Fibroblast of lung (primary cell): ENCODE measurements at regions not wholly inside any gene's neighbourhood (a gene's known extent, or its start where the extent isn't known, plus 50 kb on each side); places are given as distances from the start of the nearest gene placed in this dataset.
A peak's percentile ranks its signal among the peaks of the same experiment; 100 is the strongest.

Experiments used
- DNase-seq, 2 donors: peaks; one replicate each; pipeline versions ENCODE4 v3.0.0 to v3.0.0-alpha.2; 2010; ENCODE audit warnings: low read depth in 2 of 2
- H2AFZ ChIP-seq: 2 replicates; pipeline ENCODE4 v1.5.1; 2012; ENCODE audit warnings: low read length, control low read depth, inconsistent platforms
- H3K27ac ChIP-seq: 2 replicates; pipeline ENCODE4 v1.5.1; 2011; ENCODE audit warnings: low read length, control low read depth; ENCODE audit not compliant: insufficient read depth
- H3K27me3 ChIP-seq: 2 replicates; pipeline ENCODE4 v1.5.1; 2011; ENCODE audit warnings: mild to moderate bottlenecking, low read length; ENCODE audit not compliant: control insufficient read depth, insufficient read depth
- H3K36me3 ChIP-seq: 2 replicates; pipeline ENCODE4 v1.5.1; 2011; ENCODE audit warnings: low read length; ENCODE audit not compliant: control insufficient read depth, insufficient read depth
- H3K4me1 ChIP-seq: 2 replicates; pipeline ENCODE4 v1.5.1; 2011; ENCODE audit warnings: low read length; ENCODE audit not compliant: control insufficient read depth, insufficient read depth; ENCODE audit errors: extremely low read depth
- H3K4me2 ChIP-seq: 2 replicates; pipeline ENCODE4 v1.5.1; 2011; ENCODE audit warnings: low read length, control low read depth; ENCODE audit not compliant: insufficient read depth; ENCODE audit errors: extremely low read depth
- H3K4me3 ChIP-seq, 4 experiments: fragments of 200-600 bp in 1 of 4; sonication (generic) in 1 of 4; replicated peaks in 1 of 4; 2 replicates each; pipeline ENCODE4 v1.5.1; 2011 to 2016; ENCODE audit warnings: low read length in 4 of 4, low read depth in 3 of 4, mild to moderate bottlenecking in 3 of 4, control low read depth in 2 of 4, inconsistent platforms in 1 of 4, mixed read lengths in 1 of 4; ENCODE audit not compliant: insufficient read depth in 1 of 4; ENCODE audit errors: control extremely low read depth in 1 of 4
- H3K79me2 ChIP-seq: 2 replicates; pipeline ENCODE4 v1.5.1; 2012; ENCODE audit warnings: mild to moderate bottlenecking, low read length, inconsistent platforms; ENCODE audit not compliant: control insufficient read depth, insufficient read depth
- H3K9ac ChIP-seq: 2 replicates; pipeline ENCODE4 v1.5.1; 2011; ENCODE audit warnings: mild to moderate bottlenecking, low read length, control low read depth; ENCODE audit not compliant: insufficient read depth
- H3K9me3 ChIP-seq: 2 replicates; pipeline ENCODE4 v1.5.1; 2012; ENCODE audit warnings: low read depth, low read length; ENCODE audit not compliant: control insufficient read depth, insufficient read depth
- H4K20me1 ChIP-seq: 2 replicates; pipeline ENCODE4 v1.5.1; 2011; ENCODE audit warnings: low read length; ENCODE audit not compliant: control insufficient read depth, insufficient read depth; ENCODE audit errors: extremely low read depth
- CTCF ChIP-seq, 2 donors: IDR thresholded peaks in 1 of 2; conservative IDR thresholded peaks in 1 of 2; 1 replicate in 1 of 2; 2 replicates in 1 of 2; pipeline ENCODE4 v1.5.1; 2011 to 2012; ENCODE audit warnings: low read length in 2 of 2, control low read depth in 1 of 2, inconsistent platforms in 1 of 2, low read depth in 1 of 2, mild to moderate bottlenecking in 1 of 2
- EZH2 ChIP-seq: IDR thresholded peaks from 2 replicates; pipeline ENCODE4 v1.5.1; 2012; ENCODE audit warnings: low read length, control low read depth, mild to moderate bottlenecking; ENCODE audit errors: missing control alignments

GRCh38 chr12:83784298-83784890 lies 1097.7 kb downstream of the TMTC2 start:
- Histone ChIP-seq H3K36me3 (no peaks in the 10 kb centered on the region), H3K79me2 (no peaks in the 10 kb centered on the region), H3K27me3 (no peaks in the 10 kb centered on the region), H4K20me1 (no peaks in the 10 kb centered on the region), H3K9me3 (no peaks in the 10 kb centered on the region), H3K4me2 (no peak overlapping the region), H3K9ac (no peak overlapping the region), H3K27ac (no peak overlapping the region), H3K4me1 (no peaks in the 10 kb centered on the region), H3K4me3 (no peak overlapping the region), H2AFZ (no peak overlapping the region)
- DNase-seq, result peak in 1 of 2 donors; percentile 2
- no peak for TF ChIP-seq EZH2
- no peak for TF ChIP-seq CTCF (conservative IDR thresholded peaks at IDR 0.05 in 1 of 2, IDR thresholded peaks at IDR 0.05 in 1 of 2; ENCODE audit: low read depth in 1 of 2, low read length in 2 of 2)

GRCh38 chr12:83779526-83779925 lies 1092.8 kb downstream of the TMTC2 start:
- Histone ChIP-seq H3K36me3 (no peaks in the 10 kb centered on the region), H3K4me2 (no peak overlapping the region), H3K4me3 (no peak overlapping the region), H3K79me2 (no peaks in the 10 kb centered on the region), H3K9me3 (no peaks in the 10 kb centered on the region), H4K20me1 (no peaks in the 10 kb centered on the region), H3K4me1 (no peaks in the 10 kb centered on the region), H3K27me3 (no peaks in the 10 kb centered on the region), H3K27ac (no peak overlapping the region), H2AFZ (no peak overlapping the region), H3K9ac (no peak overlapping the region)
- no peak for TF ChIP-seq EZH2
- TF ChIP-seq CTCF (conservative IDR thresholded peaks at IDR 0.05 in 1 of 2, IDR thresholded peaks at IDR 0.05 in 1 of 2; ENCODE audit: low read depth in 1 of 2, low read length in 2 of 2), result no peak
- no peak for DNase-seq

GRCh38 chr12:83769151-83769550 lies 1082.4 kb downstream of the TMTC2 start:
- H3K4me2 ChIP-seq, result no peak overlapping the region
- H3K9ac ChIP-seq, result no peak overlapping the region
- no peaks in the 10 kb centered on the region for H3K9me3 ChIP-seq
- no peaks in the 10 kb centered on the region for H4K20me1 ChIP-seq
- H3K27me3 ChIP-seq, result no peaks in the 10 kb centered on the region
- no peak overlapping the region for H2AFZ ChIP-seq
- no peaks in the 10 kb centered on the region for H3K4me1 ChIP-seq
- peak in 1 of 2 donors; percentile 1 for DNase-seq
- H3K4me3 ChIP-seq, result no peak overlapping the region
- TF ChIP-seq EZH2 (no peak), CTCF (conservative IDR thresholded peaks at IDR 0.05 in 1 of 2, IDR thresholded peaks at IDR 0.05 in 1 of 2; ENCODE audit: low read depth in 1 of 2, low read length in 2 of 2) (no peak)
- H3K27ac ChIP-seq, result no peak overlapping the region
- no peaks in the 10 kb centered on the region for H3K79me2 ChIP-seq
- no peaks in the 10 kb centered on the region for H3K36me3 ChIP-seq
